Activated naive CD4-positive, alpha-beta T cell (primary cell): ENCODE measurements at regions not wholly inside any gene's neighbourhood (a gene's known extent, or its start where the extent isn't known, plus 50 kb on each side); places are given as distances from the start of the nearest gene placed in this dataset.

Source experiments
- DNase-seq, 4 experiments: peaks; one replicate each; lab custom pipeline; 2025; lab: John Stamatoyannopoulos, UW

- no peak for DNase-seq
Measured at GRCh38 chr10:90674928-90675327, 182.9 kb downstream of the HTR7 start.

GRCh38 chr10:90675621-90676020 lies 182.2 kb downstream of the HTR7 start:
- DNase-seq, result no peak
